ENCODE measurements at regions not wholly inside any gene's neighbourhood (a gene's known extent, or its start where the extent isn't known, plus 50 kb on each side); places are given as distances from the start of the nearest gene placed in this dataset.

DNA sequence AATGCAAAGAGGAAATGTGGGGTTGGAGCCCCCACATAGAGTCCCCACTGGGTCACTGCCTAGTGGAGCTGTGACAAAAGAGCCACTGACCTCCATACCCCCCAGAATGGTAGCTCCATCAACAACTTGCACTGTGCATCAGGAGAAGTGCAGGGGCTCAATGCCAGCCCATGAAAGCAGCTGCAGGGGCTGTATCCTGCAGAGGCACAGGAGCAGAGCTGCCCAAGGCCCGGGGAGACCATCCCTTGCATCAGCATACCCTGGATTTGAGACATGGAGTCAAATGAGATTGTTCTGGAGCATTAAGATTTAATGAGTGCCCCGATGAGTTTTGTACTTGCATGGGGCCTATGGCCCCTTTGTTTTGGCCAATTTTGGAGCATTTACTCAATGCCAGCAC lies 1023.6 kb downstream of the VRK1 start:
- TF ChIP-seq NRL (CRISPR knock-in tag; IDR thresholded peaks at IDR 0.05; ENCODE audit: borderline replicate concordance) (no peak), CTCF (CRISPR knock-in tag; IDR thresholded peaks at IDR 0.05) (no peak)

Data from HepG2 (cell line).